ENCODE measurements at regions not wholly inside any gene's neighbourhood (a gene's known extent, or its start where the extent isn't known, plus 50 kb on each side); places are given as distances from the start of the nearest gene placed in this dataset.

- DNase-seq: no peak
- Mint-ChIP-seq H3K9me3 (peaks cover 7 to 19% of the 10 kb centered on the region in 2 donors), H3K4me1 (ENCODE audit: low read depth in 2 of 2) (no peaks in the 10 kb centered on the region)
Measured at GRCh38 chr3:181808053-181808452, 96.3 kb downstream of the SOX2 start.

GRCh38 chr3:181823716-181824115 is 112.0 kb downstream of the SOX2 start:
- ATAC-seq (replicated peaks): no peak
- Mint-ChIP-seq H3K27ac (no peak overlapping the region), H3K4me3 (no peak overlapping the region), H3K4me1 (ENCODE audit: low read depth in 2 of 2) (no peaks in the 10 kb centered on the region), H3K27me3 (no peaks in the 10 kb centered on the region), H3K36me3 (ENCODE audit: insufficient read depth) (no peaks in the 10 kb centered on the region), H3K9me3 (peaks cover 3 to 9% of the 10 kb centered on the region in 2 donors)
- no peak for DNase-seq

More at GRCh38 chr3:181808053-181808452, 96.3 kb downstream of the SOX2 start:
- ATAC-seq (replicated peaks): no peak
- H3K27ac Mint-ChIP-seq: no peak overlapping the region
- H3K36me3 Mint-ChIP-seq (ENCODE audit: insufficient read depth): no peaks in the 10 kb centered on the region
- H3K4me3 Mint-ChIP-seq: no peak overlapping the region
- H3K27me3 Mint-ChIP-seq: no peaks in the 10 kb centered on the region

GRCh38 chr3:181824961-181825360 is 113.2 kb downstream of the SOX2 start:
- peaks cover 3 to 9% of the 10 kb centered on the region in 2 donors for H3K9me3 Mint-ChIP-seq
- H3K4me3 Mint-ChIP-seq: no peak overlapping the region
- H3K27me3 Mint-ChIP-seq: no peaks in the 10 kb centered on the region
- no peaks in the 10 kb centered on the region for H3K36me3 Mint-ChIP-seq (ENCODE audit: insufficient read depth)
- H3K27ac Mint-ChIP-seq: no peak overlapping the region
- DNase-seq (no peak), ATAC-seq (replicated peaks) (no peak)
- H3K4me1 Mint-ChIP-seq (ENCODE audit: low read depth in 2 of 2): no peaks in the 10 kb centered on the region

GRCh38 chr3:181839039-181839915 is 127.6 kb downstream of the SOX2 start:
- Mint-ChIP-seq H3K36me3 (ENCODE audit: insufficient read depth) (no peaks in the 10 kb centered on the region), H3K4me1 (ENCODE audit: low read depth in 2 of 2) (no peaks in the 10 kb centered on the region), H3K9me3 (no peaks in the 10 kb centered on the region), H3K27me3 (no peaks in the 10 kb centered on the region), H3K4me3 (no peak overlapping the region), H3K27ac (no peak overlapping the region)
- no peak for ATAC-seq (replicated peaks)
- no peak for DNase-seq

GRCh38 chr3:181839916-181840297 is 128.2 kb downstream of the SOX2 start:
- DNase-seq (no peak), ATAC-seq (replicated peaks) (no peak)
- Mint-ChIP-seq H3K36me3 (ENCODE audit: insufficient read depth) (no peaks in the 10 kb centered on the region), H3K27me3 (no peaks in the 10 kb centered on the region), H3K4me1 (ENCODE audit: low read depth in 2 of 2) (no peaks in the 10 kb centered on the region), H3K4me3 (no peak overlapping the region), H3K9me3 (no peaks in the 10 kb centered on the region), H3K27ac (no peak overlapping the region)

- peaks cover 0 to 2% of the 10 kb centered on the region in 2 donors for H3K9me3 Mint-ChIP-seq
- H3K27me3 Mint-ChIP-seq: no peaks in the 10 kb centered on the region
- ATAC-seq (replicated peaks): no peak
- H3K27ac Mint-ChIP-seq: no peak overlapping the region
- no peaks in the 10 kb centered on the region for H3K36me3 Mint-ChIP-seq (ENCODE audit: insufficient read depth)
- no peak for DNase-seq
- no peaks in the 10 kb centered on the region for H3K4me1 Mint-ChIP-seq (ENCODE audit: low read depth in 2 of 2)
- H3K4me3 Mint-ChIP-seq: no peak overlapping the region
Measured at GRCh38 chr3:181844211-181844610, 132.5 kb downstream of the SOX2 start.

- Mint-ChIP-seq H3K4me3 (no peak overlapping the region), H3K27me3 (no peaks in the 10 kb centered on the region), H3K4me1 (ENCODE audit: low read depth in 2 of 2) (no peaks in the 10 kb centered on the region), H3K27ac (no peak overlapping the region), H3K36me3 (ENCODE audit: insufficient read depth) (no peaks in the 10 kb centered on the region), H3K9me3 (peaks cover 0 to 2% of the 10 kb centered on the region in 2 donors)
- ATAC-seq (replicated peaks): no peak
- no peak for DNase-seq
Measured at GRCh38 chr3:181847276-181847675, 135.6 kb downstream of the SOX2 start.

- ATAC-seq (replicated peaks): no peak
- no peaks in the 10 kb centered on the region for H3K9me3 Mint-ChIP-seq
- no peak overlapping the region for H3K27ac Mint-ChIP-seq
- no peaks in the 10 kb centered on the region for H3K36me3 Mint-ChIP-seq (ENCODE audit: insufficient read depth)
- H3K4me3 Mint-ChIP-seq: no peak overlapping the region
- no peaks in the 10 kb centered on the region for H3K4me1 Mint-ChIP-seq (ENCODE audit: low read depth in 2 of 2)
- no peak for DNase-seq
- H3K27me3 Mint-ChIP-seq: no peaks in the 10 kb centered on the region
Measured at GRCh38 chr3:181851063-181851462, 139.3 kb downstream of the SOX2 start.

GRCh38 chr3:181855825-181856224 is 144.1 kb downstream of the SOX2 start:
- no peak for DNase-seq
- Mint-ChIP-seq H3K4me3 (no peak overlapping the region), H3K4me1 (ENCODE audit: low read depth in 2 of 2) (no peaks in the 10 kb centered on the region), H3K9me3 (peaks cover 0 to 2% of the 10 kb centered on the region in 2 donors), H3K36me3 (ENCODE audit: insufficient read depth) (no peaks in the 10 kb centered on the region), H3K27ac (no peak overlapping the region), H3K27me3 (no peaks in the 10 kb centered on the region)
- ATAC-seq (replicated peaks): no peak

- Mint-ChIP-seq H3K36me3 (ENCODE audit: insufficient read depth) (no peaks in the 10 kb centered on the region), H3K4me1 (ENCODE audit: low read depth in 2 of 2) (no peaks in the 10 kb centered on the region), H3K9me3 (peaks cover 0 to 2% of the 10 kb centered on the region in 2 donors), H3K27ac (no peak overlapping the region), H3K27me3 (no peaks in the 10 kb centered on the region), H3K4me3 (no peak overlapping the region)
- ATAC-seq (replicated peaks) (no peak), DNase-seq (no peak)
Measured at GRCh38 chr3:181859518-181859917, 147.8 kb downstream of the SOX2 start.

GRCh38 chr3:181860235-181860634 is 148.5 kb downstream of the SOX2 start:
- Mint-ChIP-seq H3K36me3 (ENCODE audit: insufficient read depth) (no peaks in the 10 kb centered on the region), H3K9me3 (peaks cover 0 to 2% of the 10 kb centered on the region in 2 donors), H3K4me1 (ENCODE audit: low read depth in 2 of 2) (no peaks in the 10 kb centered on the region), H3K27ac (no peak overlapping the region), H3K27me3 (no peaks in the 10 kb centered on the region), H3K4me3 (no peak overlapping the region)
- DNase-seq: no peak
- no peak for ATAC-seq (replicated peaks)

GRCh38 chr3:181862502-181862901 is 150.8 kb downstream of the SOX2 start:
- Mint-ChIP-seq H3K4me1 (ENCODE audit: low read depth in 2 of 2) (no peaks in the 10 kb centered on the region), H3K9me3 (peaks cover 0 to 2% of the 10 kb centered on the region in 2 donors), H3K36me3 (ENCODE audit: insufficient read depth) (no peaks in the 10 kb centered on the region), H3K27me3 (no peaks in the 10 kb centered on the region), H3K27ac (no peak overlapping the region), H3K4me3 (no peak overlapping the region)
- ATAC-seq (replicated peaks) (no peak), DNase-seq (no peak)

- ATAC-seq (replicated peaks): no peak
Measured at GRCh38 chr3:181868576-181869082, 156.9 kb downstream of the SOX2 start.

GRCh38 chr3:181872887-181873286 is 161.2 kb downstream of the SOX2 start:
- no peaks in the 10 kb centered on the region for H3K36me3 Mint-ChIP-seq (ENCODE audit: insufficient read depth)
- no peak for ATAC-seq (replicated peaks)
- no peak overlapping the region for H3K4me3 Mint-ChIP-seq
- peaks cover 2 to 7% of the 10 kb centered on the region in 2 donors for H3K9me3 Mint-ChIP-seq
- H3K4me1 Mint-ChIP-seq (ENCODE audit: low read depth in 2 of 2): no peaks in the 10 kb centered on the region
- DNase-seq: no peak
- no peaks in the 10 kb centered on the region for H3K27me3 Mint-ChIP-seq
- H3K27ac Mint-ChIP-seq: no peak overlapping the region

More at GRCh38 chr3:181868576-181869082, 156.9 kb downstream of the SOX2 start:
- Mint-ChIP-seq H3K36me3 (ENCODE audit: insufficient read depth) (no peaks in the 10 kb centered on the region), H3K4me1 (ENCODE audit: low read depth in 2 of 2) (no peaks in the 10 kb centered on the region), H3K9me3 (peaks cover 0 to 7% of the 10 kb centered on the region in 2 donors), H3K27me3 (no peaks in the 10 kb centered on the region), H3K4me3 (no peak overlapping the region), H3K27ac (no peak overlapping the region)
- no peak for DNase-seq

Measured in effector memory CD8-positive, alpha-beta T cell (primary cell).